COLO829 (cell line): ENCODE measurements at regions not wholly inside any gene's neighbourhood (a gene's known extent, or its start where the extent isn't known, plus 50 kb on each side); places are given as distances from the start of the nearest gene placed in this dataset.

ENCODE experiments used
- DNase-seq: peaks from one replicate; pipeline ENCODE4 v3.0.0; 2012; ENCODE audit warnings: low spot score

DNA sequence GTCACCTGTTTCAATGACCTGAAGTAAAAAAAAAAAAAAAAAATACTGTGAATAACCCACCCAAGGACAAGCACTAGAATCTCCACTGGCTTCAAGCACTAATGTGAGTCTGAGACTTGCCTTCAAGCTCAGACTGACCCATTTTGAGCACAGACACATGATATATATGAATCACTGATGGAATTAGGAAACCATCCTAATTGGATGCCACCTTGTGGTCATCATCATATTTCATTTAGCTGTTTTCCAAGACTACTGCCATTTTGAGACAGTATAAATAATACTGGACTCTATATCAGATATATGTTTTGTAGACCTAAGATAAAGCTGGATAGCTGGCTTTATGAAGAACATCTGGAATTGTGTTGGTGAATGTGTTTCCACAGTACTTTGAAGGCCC, 1232.0 kb downstream of the KCNT2 start:
- DNase-seq, result peak; percentile 19

DNA sequence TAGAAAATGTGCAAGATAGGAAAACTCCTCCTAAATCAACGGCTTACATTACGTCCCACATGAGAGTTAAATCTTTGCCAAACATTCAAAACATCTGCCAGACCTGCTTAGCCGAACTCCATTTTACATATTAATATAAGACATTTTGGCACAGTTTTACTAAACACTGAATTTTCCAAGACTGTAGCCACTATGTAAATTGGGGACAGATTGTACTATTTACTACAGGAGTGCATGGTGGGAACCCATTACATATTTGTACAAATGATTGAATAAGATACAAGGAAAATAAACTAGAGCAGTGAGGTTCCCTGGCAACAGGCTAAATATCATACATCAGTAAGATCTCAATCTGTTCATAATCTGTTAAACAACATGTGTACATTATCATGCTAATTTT, 1234.4 kb downstream of the KCNT2 start:
- DNase-seq, result no peak

DNA sequence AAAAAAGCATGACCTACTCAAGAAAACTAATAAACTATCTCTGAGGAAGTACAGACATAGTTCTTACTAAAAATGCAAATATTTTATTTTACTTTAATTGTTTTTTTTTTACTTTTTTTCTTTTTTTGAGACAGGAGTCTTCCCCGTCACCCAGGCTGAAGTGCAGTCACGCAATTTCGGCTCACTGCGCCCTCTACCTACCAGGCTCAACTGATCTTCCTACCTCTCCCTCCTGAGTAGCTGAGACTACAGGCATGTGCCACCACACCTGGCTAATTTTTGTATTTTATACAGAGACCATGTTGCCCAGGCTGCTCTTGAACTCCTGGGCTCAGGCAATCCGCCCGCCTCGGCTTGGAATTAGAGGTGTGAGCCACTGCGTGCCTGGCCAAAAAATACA, 1263.1 kb downstream of the KCNT2 start:
- DNase-seq, result no peak

DNA sequence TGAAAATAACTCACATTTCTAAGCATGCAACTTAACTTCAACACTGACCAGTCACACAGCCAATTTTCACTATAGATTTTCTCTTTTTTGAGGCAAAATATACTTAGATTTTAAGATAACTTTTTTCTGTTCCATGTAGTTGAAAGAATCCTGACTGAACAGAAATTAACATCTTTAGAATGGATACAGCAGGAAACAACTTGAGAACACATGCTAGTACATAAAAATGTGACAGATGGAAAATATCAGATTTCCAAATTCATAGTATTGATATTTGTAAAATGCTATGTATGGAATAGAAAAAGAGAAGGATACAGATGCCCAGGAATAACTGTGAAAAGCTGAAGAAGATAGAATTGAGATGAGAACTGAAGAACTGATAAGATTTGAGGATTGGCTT, 1270.6 kb downstream of the KCNT2 start:
- no peak for DNase-seq

DNA sequence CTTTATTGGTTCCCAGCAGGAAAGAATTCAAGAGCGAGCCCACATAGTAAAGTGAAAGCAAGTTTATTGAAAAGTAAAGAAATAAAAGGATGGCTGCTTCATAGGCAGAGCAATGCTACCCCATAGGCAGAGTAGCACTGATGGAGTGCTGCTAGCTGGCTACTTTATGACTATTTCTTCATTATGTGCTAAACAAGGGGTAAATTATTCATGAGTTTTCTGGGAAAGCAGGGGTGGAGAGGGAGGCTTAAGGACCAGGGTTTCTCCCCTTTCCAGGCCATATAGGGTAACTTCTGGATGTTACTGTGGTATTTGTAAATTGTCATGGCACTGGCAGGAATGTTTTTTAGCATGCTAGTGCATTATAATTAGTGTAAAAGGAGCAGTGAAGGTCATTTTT, 1271.4 kb downstream of the KCNT2 start:
- no peak for DNase-seq

DNA sequence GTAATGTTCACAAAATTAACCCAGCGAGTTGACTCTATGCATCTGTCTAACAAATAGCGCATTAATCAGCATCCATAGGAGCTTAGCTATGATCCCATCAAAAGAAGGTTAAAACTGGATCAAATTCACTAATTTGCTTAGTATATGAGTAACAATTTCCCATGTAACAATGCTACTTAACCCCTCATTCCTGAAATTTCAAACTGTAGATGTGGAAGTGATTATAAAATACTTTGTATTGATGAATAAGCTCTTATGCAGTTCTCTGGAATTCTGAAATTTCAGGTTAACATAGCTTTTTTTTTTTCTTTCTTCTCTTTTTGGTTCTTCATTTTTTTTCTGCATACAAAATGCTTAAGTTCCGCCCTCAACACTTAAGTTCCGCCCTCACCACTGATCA, 1272.7 kb downstream of the KCNT2 start:
- no peak for DNase-seq

DNA sequence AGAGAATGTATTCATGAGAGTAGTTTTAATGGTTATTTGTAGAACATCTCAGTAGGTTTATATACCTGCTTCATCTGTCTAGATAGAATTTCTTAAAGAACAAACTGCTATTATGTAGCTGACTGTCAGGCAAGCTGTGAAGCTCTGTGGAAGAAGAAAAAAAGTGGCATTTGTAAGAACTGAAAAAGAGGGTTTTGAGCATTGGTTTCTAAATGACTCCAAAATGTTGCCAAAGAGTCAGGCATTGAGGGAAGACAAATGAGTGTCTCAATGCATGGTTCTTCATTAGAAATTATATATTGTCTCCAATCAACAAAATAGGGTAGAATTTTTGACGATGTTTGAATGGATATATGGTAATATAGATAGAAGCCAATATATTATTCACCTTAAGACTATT, 1276.1 kb downstream of the KCNT2 start:
- no peak for DNase-seq

DNA sequence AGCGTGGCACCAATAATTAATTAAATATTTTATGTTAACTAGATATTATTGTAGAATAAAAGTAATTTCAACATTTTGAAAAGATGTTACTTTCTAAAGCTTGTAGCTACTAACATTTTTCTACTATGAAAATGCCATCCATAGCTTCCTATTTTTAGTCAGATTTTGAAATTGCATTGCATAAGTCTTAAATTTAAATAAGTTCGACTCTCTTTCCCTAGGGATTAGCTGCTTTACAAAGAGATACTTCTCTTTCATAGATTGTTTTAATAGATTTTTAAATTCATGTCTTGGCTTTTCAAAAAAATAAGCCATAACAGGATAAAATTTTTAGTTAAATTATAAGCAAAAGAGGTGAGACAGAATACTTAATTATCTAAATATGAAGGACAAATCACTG, 1279.6 kb downstream of the KCNT2 start:
- no peak for DNase-seq

DNA sequence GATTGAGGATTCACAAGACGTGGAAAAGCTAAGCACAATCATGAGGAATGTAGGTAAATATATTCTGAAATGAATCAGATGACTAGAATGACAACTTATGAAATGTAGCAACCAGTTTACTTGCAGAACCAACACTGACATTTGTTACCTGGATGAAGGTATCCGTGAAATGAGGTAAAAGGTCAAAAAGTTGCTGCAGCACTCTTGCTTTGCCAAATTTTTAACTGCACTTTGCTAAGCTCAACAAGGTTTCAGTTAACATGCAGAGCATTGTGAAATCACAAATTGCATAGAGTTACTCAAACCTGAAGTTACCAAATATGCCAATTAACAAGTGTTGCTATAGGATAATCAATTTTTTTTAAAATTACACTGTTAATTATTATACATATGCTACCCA, 1280.1 kb downstream of the KCNT2 start:
- no peak for DNase-seq

DNA sequence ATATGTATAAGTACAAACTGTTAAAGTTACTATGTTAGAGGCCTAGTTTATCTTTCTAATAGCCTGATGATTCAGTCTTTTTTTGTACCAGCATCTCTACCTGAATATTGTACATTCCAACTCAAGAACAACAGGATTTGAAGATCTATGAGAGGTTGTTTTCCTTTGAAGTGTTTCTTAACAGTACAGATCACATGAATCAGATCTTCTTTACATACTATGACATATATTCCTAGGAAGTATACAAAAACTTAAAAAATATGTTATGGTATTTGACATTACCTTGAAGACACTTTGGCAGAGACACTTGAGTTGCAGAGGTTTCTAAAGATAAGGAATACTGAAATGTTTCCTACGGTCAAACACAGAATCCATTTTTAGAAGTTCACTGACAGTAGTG, 1280.9 kb downstream of the KCNT2 start:
- DNase-seq, result no peak

DNA sequence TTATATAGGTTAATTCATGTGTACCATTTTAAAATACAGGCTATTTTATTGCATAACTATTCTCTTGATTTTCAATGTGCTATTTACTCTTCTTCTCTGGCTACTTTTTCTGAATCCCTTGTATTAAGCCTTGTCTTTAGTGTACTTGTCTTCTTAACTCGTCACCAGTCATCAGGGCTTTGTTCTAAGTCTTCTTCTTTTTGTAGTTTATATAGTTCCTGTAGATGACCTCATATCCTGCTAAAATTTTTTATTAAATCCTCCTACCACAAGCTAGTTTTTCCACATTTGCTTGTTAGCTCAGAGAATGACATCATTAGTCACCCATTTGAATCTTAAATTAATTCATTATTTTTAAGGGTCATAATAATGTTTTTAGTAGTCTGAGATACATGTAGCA, 1281.9 kb downstream of the KCNT2 start:
- no peak for DNase-seq

DNA sequence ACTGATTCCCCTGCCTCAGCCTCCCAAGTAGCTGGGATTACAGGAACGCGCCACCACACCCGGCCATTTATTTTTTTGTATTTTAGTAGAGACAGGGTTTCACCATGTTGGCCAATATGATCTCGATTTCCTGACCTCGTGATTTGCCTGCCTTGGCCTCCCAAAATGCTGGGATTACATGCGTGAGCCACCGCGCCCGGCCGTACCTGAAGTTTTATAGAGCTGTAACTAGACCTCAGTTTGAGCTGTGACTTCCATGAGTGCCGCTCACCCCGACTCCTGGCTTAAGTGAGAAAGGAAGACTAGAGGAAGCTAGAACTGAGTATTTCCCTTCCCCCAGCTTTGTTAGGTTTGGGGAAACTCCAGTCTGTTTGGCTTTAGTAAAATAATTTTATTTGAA, 1283.1 kb downstream of the KCNT2 start:
- no peak for DNase-seq

DNA sequence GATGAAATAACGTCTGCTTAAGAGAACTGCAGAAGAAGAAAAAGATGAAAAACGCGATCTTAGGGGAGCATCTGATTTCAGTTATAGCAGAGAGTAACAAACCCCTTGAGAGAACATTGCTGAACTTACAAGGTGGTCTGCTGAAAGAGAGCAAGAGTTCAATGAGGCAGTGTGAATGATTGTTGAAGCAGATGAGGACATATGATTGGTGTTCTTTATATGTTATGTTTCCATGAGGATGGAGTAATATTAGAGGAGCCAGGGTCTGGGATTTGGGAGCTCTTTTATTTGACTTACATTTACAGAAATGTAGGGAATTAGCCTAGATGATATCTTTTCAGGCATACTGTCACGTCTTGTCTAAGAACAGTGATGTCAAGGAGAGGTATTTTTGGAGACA, 1302.0 kb downstream of the KCNT2 start:
- DNase-seq, result no peak

DNA sequence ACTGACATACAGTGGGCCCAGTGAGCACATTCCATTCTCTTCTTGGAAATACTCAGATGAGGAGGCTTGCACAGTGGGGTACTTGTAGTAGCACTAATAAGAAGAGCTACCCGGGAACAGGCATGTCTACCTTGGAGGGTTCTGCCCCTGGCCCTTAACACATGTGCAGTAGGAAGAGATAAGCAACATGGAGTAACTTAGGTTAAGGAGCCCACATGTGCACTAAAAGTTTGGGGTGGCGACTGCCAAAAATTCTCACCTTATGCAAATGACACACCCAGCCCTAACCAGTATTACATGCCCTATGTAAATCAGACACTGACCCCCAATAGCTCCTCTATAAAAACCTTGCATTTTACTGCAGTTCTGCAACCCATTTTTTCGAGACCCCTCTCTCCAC, 1313.3 kb downstream of the KCNT2 start:
- no peak for DNase-seq

DNA sequence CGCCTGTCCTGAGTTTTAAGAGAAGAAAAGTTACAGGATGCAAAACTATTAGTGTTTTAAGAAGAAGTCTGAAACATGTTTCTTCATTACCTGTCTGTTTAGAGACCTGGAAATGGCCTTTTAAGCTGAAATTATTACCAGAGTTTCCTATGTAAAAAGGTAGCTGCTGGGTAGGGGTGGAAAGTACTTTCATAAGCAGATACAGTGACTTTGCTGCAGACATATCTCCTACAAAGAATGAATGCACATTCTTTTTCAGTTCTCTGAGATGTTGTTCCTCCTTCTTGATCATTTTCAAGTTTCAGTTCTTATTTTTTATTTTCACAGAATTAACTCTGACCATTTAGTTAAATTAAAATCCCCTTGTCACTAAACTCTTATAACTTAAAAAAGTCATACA, 1329.6 kb downstream of the KCNT2 start:
- DNase-seq, result no peak

DNA sequence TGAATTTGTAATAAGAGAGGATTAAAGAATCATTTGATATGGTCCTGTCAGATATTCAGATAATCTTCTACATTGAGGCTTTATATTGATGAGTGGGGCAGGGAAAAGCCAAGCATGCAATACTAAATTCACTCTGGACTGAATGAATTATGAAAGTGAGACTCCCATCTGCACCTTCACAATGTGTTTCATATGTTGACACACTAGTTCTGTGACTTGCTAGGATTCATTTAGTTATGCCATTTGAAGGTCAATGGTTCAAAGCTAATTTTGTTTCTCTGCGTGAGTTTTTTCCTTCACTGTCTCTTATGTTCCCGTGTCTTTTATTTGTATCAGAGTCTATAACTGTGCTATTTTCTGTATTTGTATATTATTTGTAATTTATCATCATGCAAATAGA, 1332.5 kb downstream of the KCNT2 start:
- no peak for DNase-seq

DNA sequence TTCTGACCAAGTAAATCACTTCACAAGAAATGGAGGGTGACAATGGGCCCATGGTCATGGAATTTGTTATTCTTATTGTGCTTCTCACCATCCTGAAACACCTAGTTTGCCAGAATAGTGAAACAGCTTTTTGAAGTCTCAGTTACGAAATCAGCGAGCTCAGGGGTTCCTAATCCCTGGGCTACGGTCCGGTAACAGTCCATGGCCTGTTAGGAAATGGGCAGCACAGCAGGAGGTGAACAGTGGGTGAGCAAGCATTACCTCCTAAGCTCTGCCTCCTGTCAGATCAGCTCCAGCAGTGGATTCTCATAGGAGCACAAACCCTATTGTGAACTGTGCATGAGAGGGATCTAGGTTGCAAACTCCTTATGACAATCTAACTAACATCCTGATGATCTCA, 1356.3 kb downstream of the KCNT2 start:
- no peak for DNase-seq

DNA sequence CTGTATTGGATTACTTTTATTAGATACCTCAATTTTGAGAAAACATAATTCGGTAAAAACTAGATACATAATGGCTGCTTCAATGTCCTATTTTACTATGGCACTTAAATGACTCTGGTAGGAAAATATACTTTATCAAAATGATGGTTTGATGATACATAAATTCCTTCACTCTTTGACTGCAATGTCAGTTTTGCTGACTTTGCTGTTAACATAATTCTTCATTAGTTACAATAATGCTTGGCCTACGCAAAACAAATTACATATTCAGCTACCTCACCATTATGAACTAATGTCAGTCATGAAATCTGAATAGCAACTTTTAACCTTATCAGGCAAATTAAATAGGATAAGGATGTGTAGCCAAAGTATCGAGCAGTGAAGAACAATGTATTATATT, 1364.7 kb downstream of the KCNT2 start:
- no peak for DNase-seq

DNA sequence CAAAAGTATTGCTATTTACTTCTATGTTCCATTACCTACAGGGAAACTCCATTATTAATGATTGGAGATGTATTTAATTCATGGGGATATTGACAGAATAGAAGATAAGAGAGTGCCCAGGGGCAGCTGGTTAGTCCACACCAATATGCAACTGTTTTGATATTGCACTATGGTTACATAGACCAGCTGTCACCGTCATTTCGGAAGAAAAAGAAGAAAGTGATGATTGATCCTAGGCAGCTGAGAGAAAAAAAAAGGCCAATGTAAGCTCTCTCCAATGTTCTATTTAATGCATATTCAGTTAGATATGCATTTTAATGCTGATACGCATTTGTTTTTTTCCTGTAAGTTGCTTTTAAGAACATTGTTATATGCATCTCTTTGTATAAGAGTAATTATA, 1367.2 kb downstream of the KCNT2 start:
- no peak for DNase-seq

DNA sequence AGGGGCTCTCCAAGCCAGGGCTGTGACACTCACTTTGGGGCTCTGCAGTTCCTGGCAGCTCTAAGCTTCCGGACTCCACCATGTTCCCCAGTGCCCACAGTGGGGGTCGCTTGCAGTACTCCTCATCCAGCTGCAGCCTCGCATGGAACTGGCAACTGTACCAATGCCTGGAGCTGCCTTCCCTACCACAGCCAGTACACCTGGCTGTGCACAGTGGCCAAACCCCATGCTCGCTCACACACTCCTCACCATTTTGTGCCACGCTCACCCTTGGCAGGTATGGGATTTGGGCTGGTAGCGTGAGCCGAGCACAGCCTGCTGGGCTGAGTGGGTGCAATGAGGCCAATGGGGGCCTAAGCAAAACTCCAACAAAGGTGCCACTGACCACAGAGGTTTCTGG, 1369.9 kb downstream of the KCNT2 start:
- no peak for DNase-seq

DNA sequence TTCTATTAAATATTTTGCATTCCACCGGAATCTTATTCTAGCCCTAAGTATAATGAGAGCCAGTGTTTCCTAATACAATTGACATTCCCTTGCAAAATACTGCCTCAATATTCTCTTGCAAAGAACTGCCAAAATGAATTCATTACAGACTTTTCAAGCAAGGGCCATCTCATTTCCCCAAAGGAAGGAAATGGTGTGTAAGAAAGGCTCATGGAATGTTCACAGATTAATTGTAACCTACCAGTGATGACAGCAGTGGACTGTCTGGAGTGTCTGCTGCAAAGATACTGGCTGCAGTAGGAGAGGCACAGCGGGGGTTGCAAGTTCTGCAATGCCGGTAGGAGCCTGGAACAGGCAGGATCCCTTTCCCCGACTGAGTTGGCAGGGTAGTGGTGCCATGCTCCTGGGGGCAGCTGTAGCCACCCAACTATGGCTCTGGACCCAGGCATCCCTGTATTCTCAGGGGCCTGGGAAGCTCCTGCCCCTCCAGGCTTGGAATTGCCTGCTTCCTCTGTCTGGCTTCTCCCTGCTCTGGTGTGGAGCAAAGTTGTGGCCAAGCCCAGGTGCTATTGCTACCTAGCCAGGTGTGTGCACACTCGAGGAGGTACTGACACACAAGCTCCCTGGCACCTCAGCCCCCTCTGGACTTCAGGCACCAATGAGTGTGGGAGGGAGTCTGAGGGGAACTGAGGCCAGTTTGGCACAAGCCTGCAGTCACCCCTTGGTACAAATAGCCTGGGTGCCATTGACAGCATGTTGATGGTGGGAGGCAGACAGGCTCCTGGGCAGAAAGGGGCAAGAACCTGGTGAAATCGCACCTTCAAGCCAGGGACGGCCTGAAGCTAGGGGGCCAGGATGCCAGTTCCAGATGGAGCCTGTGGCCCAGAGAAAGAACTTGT, 1371.0 kb downstream of the KCNT2 start:
- DNase-seq, result peak; percentile 3

DNA sequence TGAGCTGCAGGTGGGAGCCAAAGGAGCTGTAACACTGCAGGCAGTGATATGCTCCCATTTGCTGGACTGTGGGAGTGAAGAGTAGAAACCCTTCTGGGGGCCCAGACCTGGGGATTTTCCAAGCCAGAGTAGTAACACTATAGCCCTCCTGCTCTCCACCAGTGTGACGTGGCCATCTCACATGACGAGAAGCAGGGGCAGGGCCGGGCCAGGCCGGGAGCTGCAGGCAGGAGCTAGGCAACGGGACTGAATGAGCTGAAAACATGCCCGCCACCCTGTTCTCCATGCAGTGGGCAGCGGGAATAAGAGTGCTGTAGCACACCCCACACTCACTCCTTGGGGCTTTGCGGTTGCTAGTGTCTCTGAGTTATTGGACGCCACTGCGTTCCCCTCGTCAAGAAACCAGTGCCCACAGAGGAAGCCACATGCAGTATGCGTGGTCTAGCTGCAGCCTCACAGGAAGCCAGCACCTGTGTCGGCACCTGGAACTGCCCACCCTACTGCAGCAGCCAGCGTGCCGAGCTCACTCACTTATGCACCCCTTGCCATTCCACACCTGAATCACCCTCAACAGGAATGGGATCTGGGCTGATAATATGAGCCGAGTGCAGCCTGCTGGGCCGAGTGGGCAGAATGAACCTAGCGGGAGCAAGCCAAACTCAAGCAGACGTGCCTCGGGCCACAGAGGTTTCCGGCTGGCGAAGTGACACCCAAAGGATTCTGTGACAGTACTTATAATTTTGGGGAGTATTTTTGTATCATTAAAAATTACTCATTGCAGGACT, 1389.6 kb downstream of the KCNT2 start:
- no peak for DNase-seq

DNA sequence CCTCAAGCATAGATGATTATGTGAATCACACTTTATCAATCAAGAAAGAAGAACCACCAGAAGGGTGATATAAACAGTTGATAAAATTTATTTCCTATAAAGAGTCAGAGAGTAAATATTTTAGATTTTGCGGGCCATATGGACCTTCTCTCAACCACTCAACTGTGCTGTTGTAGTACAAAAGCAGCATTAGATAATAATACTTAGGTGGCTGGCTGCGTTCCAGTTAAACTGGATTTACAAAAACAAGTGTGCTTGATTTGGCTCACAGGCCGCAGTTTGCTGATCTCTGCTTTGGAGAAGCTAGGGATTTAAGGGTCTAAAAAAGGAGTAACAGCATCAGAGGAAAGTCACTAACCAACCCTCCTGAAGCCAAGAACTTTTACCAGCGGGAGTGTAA, 1406.0 kb downstream of the KCNT2 start:
- no peak for DNase-seq

DNA sequence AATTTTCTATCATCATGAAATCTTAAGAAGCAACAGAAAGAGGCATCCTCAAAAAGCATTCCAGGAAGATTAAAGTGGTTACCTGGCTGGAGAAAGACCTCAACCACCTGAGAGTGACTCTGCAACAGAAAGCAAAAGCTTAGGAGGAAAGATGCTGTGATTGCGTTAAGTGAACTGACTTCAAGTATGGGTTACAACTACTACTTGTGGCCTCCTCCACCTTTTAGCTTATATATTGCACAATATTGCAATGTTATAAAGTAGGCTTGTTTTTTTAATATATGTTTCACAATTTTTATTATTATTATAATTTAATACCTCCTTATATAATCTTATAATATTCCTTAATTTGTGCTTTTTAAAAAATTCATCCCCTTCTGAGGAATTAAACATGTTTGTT, 1407.5 kb downstream of the KCNT2 start:
- DNase-seq, result no peak
